Gastroesophageal sphincter (tissue), 2 donors: ENCODE measurements at regions not wholly inside any gene's neighbourhood (a gene's known extent, or its start where the extent isn't known, plus 50 kb on each side); places are given as distances from the start of the nearest gene placed in this dataset.

Source experiments
- EP300 ChIP-seq: sonication (generic); formaldehyde crosslinking; IDR thresholded peaks from one replicate; pipeline ENCODE4 v1.6.1; 2017; ENCODE audit warnings: antibody characterized with exemption, mild to moderate bottlenecking
- POLR2A ChIP-seq, 2 donors: fragments of 450-650 bp; IDR thresholded peaks; one replicate each; pipeline ENCODE4 v1.6.1; 2017; ENCODE audit warnings: antibody characterized with exemption in 2 of 2, mild to moderate bottlenecking in 2 of 2, moderate library complexity in 1 of 2
- POLR2AphosphoS5 ChIP-seq: sonication (generic); formaldehyde crosslinking; IDR thresholded peaks from one replicate; pipeline ENCODE4 v1.6.1; 2017; ENCODE audit warnings: antibody characterized with exemption

DNA sequence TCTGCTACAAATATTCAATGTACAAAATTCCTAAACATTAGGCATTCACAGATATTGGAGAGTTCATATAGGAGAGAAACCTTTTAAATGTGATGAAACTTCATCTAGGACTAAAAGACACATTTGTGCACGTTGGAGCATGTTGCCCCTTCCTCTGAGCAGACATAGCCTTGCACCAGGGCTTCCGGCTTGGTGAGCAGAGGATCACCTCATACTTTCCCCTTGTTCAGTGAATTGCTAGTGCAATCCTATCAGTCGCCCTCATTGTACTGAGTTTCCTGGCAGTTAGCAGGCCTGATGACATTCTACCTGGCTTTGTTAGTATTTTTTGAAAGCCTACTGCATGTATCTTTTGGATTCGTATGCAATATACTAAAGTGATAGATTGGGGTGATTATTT, 466.2 kb downstream of the SPRY1 start:
- no peak for TF ChIP-seq POLR2AphosphoS5
- no peak for TF ChIP-seq EP300
- no peak for TF ChIP-seq POLR2A (IDR thresholded peaks at IDR 0.05)
